Sigmoid colon (tissue), 4 donors: ENCODE measurements at regions not wholly inside any gene's neighbourhood (a gene's known extent, or its start where the extent isn't known, plus 50 kb on each side); places are given as distances from the start of the nearest gene placed in this dataset.

ENCODE experiments used
- POLR2A ChIP-seq, 2 donors: fragments of 450-650 bp; IDR thresholded peaks; one replicate each; pipeline ENCODE4 v1.6.1; 2016; ENCODE audit warnings: antibody characterized with exemption in 2 of 2, mild to moderate bottlenecking in 2 of 2, moderate library complexity in 2 of 2
- POLR2AphosphoS5 ChIP-seq, 4 donors: sonication (generic); formaldehyde crosslinking; IDR thresholded peaks; one replicate each; pipeline ENCODE4 v1.6.1; 2017; ENCODE audit warnings: antibody characterized with exemption in 4 of 4
- TF ChIP-seq, protein P1 (sequence below), 4 experiments: fragments of 450-650 bp in 3 of 4; fragments of 200-600 bp in 1 of 4; IDR thresholded peaks; one replicate each; pipeline ENCODE4 v1.5.1; 2016 to 2019; ENCODE audit warnings: antibody characterized with exemption in 4 of 4, mild to moderate bottlenecking in 3 of 4, moderate library complexity in 2 of 4

DNA sequence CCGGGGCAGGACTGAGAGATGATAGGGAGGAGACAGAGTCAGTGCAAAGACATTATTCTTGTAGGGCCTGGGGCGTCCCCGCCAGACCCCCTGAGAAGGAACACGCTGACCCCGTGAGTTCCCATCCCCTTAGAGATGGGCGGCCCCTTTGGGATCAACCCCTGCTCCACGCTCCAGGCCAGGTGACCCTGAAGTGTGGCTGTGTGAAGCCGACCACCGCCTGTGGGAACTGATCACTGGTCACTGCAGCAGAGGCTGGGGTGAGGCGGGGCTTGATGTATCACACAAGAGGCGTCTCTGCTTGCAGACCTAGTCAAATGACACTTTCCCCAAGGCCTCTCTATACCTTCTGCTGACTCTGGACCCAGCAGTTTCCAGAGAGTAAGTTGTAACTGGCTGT is 157.4 kb upstream of the TWIST2 start:
- TF ChIP-seq POLR2A (IDR thresholded peaks at IDR 0.05) (no peak), POLR2AphosphoS5 (IDR thresholded peaks at IDR 0.05) (no peak)
- TF ChIP-seq, protein P1, sequence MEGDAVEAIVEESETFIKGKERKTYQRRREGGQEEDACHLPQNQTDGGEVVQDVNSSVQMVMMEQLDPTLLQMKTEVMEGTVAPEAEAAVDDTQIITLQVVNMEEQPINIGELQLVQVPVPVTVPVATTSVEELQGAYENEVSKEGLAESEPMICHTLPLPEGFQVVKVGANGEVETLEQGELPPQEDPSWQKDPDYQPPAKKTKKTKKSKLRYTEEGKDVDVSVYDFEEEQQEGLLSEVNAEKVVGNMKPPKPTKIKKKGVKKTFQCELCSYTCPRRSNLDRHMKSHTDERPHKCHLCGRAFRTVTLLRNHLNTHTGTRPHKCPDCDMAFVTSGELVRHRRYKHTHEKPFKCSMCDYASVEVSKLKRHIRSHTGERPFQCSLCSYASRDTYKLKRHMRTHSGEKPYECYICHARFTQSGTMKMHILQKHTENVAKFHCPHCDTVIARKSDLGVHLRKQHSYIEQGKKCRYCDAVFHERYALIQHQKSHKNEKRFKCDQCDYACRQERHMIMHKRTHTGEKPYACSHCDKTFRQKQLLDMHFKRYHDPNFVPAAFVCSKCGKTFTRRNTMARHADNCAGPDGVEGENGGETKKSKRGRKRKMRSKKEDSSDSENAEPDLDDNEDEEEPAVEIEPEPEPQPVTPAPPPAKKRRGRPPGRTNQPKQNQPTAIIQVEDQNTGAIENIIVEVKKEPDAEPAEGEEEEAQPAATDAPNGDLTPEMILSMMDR (IDR thresholded peaks at IDR 0.05) = no peak
